Coronary artery (tissue), 2 donors: ENCODE measurements at regions not wholly inside any gene's neighbourhood (a gene's known extent, or its start where the extent isn't known, plus 50 kb on each side); places are given as distances from the start of the nearest gene placed in this dataset.

Source experiments
- DNase-seq: peaks from one replicate; pipeline ENCODE4 v3.0.0-alpha.2; 2017; ENCODE audit warnings: low spot score
- H3K27ac ChIP-seq, 2 donors: fragments of 200-600 bp; sonication (generic); one replicate each; pipeline ENCODE4 v1.5.1; 2016 to 2019
- H3K4me3 ChIP-seq: fragments of 200-600 bp; sonication (generic); 2 replicates; pipeline ENCODE4 v1.5.1; 2016; ENCODE audit warnings: mild to moderate bottlenecking, moderate library complexity
- TF ChIP-seq, protein P1 (sequence below): fragments of 200-600 bp; sonication (generic); IDR thresholded peaks from one replicate; pipeline ENCODE4 v1.5.1; 2019; ENCODE audit warnings: antibody characterized with exemption

DNA sequence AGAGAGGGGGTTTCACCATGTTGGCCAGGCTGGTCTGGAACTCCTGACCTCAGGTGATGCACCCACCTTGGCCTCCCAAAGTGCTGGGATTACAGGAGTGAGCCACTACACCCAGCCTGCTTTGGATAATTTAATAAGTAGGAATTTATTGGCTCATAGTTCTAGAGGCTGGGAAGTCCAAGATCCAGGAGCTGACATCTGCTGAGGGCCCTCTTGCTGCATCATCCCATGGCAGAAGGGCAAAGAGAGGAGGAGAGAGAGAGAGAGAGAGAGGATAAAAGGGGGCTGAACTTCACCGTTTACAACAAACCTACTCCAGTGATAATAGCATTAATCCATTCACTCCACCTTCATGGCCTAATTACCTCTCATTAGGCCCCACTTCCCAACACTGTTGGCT, 62.0 kb upstream of the HES1 start:
- TF ChIP-seq, protein P1, sequence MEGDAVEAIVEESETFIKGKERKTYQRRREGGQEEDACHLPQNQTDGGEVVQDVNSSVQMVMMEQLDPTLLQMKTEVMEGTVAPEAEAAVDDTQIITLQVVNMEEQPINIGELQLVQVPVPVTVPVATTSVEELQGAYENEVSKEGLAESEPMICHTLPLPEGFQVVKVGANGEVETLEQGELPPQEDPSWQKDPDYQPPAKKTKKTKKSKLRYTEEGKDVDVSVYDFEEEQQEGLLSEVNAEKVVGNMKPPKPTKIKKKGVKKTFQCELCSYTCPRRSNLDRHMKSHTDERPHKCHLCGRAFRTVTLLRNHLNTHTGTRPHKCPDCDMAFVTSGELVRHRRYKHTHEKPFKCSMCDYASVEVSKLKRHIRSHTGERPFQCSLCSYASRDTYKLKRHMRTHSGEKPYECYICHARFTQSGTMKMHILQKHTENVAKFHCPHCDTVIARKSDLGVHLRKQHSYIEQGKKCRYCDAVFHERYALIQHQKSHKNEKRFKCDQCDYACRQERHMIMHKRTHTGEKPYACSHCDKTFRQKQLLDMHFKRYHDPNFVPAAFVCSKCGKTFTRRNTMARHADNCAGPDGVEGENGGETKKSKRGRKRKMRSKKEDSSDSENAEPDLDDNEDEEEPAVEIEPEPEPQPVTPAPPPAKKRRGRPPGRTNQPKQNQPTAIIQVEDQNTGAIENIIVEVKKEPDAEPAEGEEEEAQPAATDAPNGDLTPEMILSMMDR = no peak
- H3K27ac ChIP-seq = no peak overlapping the region
- no peak overlapping the region for H3K4me3 ChIP-seq
- DNase-seq = no peak

DNA sequence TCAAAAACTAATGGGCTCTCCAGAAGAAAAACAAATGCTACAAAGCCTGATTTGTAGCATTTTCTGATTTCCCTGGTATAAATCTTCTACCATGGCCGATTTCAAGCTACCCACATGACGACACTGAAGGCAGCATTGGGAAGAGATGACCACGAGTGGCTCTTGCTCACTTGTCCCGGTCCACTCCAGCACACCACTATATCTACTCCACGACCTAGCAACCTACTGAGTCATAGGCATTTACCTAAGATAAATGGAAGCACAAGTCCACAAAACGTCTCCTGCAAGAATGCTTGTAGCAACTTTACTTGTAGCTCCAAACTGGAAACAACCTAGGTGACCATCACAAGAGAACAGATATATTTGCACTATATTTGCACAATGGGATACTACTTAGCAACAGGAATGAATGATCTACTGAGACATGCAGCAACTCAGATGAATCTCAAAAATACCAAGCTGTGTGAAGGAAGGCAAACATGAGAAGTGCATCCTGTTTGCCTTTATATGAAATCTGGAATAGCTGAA, 60.8 kb upstream of the HES1 start:
- no peak overlapping the region for H3K27ac ChIP-seq
- no peak for DNase-seq
- H3K4me3 ChIP-seq = no peak overlapping the region
- TF ChIP-seq, protein P1 = no peak

DNA sequence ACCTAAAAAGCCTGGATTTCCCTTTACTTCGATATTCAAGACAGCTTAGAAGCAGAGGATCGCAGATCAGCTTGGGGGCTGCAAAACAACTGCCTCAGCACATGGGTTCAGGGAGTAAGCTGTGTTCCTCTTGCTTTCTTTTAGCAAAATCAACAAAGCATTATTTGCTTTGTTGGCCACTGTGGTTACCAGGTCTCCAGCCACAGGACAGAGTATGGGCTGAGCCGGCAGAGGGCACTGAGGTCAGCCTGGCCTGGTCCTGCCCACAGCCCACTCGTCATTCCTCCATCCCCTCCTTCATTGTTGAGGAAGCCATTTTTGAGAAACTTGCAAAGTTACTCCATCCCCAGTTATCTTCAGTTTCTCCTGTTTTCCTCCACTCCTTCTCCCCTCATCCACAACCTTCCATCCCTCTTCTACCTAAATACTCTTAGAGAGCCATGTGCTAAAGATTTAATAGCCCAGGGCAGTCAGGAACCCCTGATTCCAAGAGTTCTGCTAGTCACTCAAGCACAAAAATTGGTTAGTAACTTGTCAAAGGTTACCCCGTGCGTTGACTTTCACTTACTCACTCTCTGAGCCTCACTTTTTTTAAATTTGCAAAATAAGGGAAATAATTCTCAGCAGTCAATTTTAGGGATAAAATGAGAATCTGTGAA, 60.0 kb upstream of the HES1 start:
- Histone ChIP-seq H3K27ac (no peak overlapping the region), H3K4me3 (no peak overlapping the region)
- no peak for DNase-seq
- TF ChIP-seq, protein P1 = no peak

DNA sequence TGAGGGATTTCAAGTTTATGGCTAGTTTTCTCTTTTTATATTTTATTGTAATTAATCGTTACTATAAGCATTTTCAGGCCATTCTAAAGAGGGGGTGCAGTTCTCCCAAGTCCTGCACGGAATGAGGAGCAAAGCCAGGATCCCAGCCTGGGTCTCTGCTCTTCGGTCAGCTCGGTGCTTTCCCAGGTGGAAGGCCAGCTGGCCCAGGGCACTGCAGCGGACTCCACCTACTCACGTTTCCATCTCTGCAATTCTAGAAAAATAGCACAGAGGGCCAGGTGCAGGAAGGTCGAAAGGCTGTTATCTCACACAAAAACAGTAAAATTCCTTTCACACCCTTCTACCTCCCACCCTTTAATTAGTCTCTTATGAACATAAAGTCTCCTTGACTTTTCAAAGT, 59.5 kb upstream of the HES1 start:
- TF ChIP-seq, protein P1 = no peak
- Histone ChIP-seq H3K27ac (no peak overlapping the region), H3K4me3 (no peak overlapping the region)
- DNase-seq = no peak

- TF ChIP-seq, protein P1 = no peak
- DNase-seq = no peak
- no peak overlapping the region for H3K27ac ChIP-seq
- H3K4me3 ChIP-seq = no peak overlapping the region
Measured at GRCh38 chr3:194077602-194078001, 58.3 kb upstream of the HES1 start.

DNA sequence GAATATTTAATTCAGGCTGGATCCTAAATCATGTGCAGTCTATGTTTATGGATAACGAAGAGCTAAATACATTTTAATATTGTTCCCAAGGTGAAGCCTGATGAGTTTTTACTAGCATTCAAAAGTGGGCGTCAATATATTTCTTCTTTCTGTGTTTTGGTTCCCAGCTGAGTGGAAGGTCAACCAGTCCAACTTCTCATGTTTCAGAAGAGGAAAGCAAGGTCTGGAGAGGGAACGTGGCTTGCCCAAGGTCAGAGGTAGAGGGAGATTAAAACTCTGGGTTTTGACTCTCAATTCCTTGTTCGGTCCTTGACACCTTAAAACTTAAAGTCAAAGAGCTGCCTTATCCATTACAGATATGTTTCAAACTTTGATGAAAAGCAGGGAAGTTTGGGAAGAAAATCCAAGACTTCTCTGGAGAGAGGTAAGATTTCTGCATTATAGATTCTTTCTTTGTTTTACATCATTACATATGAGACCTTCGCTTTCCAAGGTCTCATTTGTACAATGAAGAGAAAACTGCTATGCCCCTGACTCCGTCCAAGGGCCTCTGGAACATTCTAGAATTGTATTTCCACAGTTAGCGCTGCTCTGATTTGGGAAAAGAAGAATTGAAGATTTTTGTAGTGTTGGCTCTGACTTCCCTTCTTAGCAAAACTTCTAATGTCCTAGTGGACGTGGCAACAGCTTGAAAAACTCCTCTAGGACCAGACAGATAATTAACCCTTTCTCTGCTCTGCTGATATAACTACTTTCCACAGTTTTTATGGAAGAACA, 57.7 kb upstream of the HES1 start:
- TF ChIP-seq, protein P1 = no peak

More for the DNA sequence above, 57.7 kb upstream of the HES1 start:
- Histone ChIP-seq H3K4me3 (no peak overlapping the region), H3K27ac (no peak overlapping the region)
- no peak for DNase-seq
